OCI-M2 (cell line): ENCODE measurements at regions not wholly inside any gene's neighbourhood (a gene's known extent, or its start where the extent isn't known, plus 50 kb on each side); places are given as distances from the start of the nearest gene placed in this dataset.

Experiments used
- DNase-seq: peaks from one replicate; lab custom pipeline; 2025; ENCODE audit not compliant: unreplicated experiment; lab: John Stamatoyannopoulos, UW

- DNase-seq = no peak
Measured at GRCh38 chr13:107139006-107139405, 571.1 kb upstream of the ARGLU1 start.

- no peak for DNase-seq
Measured at GRCh38 chr13:107138486-107138885, 570.5 kb upstream of the ARGLU1 start.

DNA sequence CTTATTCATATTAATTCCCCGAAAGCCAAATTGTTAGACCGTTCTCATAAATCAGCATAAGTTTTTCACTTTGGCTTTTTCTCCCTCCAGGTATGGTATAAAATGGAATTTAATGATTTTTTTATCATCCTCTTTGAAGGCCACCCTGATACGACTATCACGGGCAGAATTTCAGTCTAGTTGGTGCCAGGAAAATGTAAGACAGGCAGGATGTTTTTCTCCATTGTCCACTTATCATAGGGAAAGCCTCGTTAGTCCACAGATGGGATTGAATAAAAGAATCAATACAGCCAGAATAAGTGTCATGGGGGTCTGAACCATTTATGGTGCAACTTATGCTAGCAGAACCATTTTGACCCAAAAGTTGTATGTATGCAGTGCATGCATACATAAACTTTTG lies 566.0 kb upstream of the ARGLU1 start:
- no peak for DNase-seq

DNA sequence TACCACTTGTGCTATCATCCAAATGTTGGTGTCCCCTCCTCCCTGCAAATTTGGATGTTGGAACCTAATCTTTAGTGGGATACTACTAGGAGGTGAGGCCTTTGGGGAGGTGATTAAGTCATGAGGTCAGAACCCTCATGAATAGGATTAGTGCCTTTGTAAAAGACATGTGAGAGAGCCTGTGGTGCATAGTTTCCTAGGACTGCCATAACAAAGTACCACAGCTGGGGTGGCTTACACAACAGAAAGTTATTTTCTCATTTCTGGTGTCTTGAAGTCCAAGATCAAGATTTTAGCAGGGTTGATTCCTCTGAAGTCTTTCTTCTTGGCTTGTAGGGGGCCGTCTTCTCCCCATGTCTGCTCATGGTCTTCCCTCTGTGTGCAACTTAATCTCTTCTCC lies 562.6 kb upstream of the ARGLU1 start:
- DNase-seq = no peak

DNA sequence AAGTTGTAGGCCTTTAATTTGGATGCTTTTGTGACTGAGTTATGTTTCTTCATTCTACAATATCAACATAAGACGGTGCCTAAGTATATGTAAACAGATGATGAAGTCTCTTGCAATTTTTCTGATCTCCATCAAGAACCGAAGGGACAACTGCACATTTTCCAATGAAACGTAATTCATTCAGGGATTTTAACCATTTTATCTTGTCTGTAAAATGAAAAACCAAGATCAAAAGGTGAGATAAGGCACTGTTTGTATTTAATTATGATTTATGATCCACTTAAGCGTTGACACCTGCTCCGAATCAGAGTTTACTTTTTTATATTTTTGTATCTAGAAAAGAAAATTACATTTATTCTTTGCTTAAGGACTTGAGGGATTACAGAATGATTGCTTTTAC lies 556.8 kb upstream of the ARGLU1 start:
- no peak for DNase-seq

- no peak for DNase-seq
Measured at GRCh38 chr13:107124129-107124718, 556.3 kb upstream of the ARGLU1 start.

DNA sequence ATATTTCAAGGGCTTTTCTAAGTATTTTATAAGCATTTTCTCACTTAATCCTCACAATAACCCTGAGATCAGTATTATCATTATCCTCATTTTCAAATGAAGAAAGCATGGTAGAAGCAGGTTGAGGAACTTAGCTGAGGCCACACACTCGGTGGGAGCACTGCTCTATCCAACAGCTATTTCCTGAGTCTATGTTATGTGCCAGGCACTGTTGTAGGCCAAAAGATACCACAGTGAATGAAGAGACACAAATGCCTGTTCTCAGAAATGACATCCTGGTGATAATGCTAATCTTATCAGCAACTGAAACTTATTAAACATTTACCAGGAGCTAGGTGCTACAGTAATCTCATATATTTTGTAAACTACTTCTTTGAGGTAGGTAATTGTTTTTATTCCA lies 553.9 kb upstream of the ARGLU1 start:
- DNase-seq = no peak

- no peak for DNase-seq
Measured at GRCh38 chr13:107119989-107120881, 552.3 kb upstream of the ARGLU1 start.

- DNase-seq = no peak
Measured at GRCh38 chr13:107118506-107118905, 550.6 kb upstream of the ARGLU1 start.

GRCh38 chr13:107117327-107118012 lies 549.5 kb upstream of the ARGLU1 start:
- DNase-seq = no peak

GRCh38 chr13:107113387-107113786 lies 545.5 kb upstream of the ARGLU1 start:
- DNase-seq = no peak

DNA sequence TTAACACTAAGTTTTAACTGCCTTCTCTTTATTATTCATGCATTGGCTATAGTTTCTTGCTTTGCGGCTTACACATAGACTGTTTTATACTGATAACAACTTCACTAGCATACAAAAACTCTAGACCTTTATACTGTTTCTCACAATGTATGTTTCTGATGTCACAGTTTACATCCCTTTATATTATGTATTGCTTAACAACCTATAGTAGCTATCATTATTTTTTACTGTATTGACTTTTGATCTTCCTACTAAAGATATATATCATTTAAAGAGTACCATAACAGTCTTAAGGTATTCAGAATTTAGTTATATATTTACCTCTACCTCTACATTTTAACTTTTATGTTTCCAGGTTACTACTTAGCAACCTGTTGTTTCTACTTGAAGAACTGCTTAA lies 543.3 kb upstream of the ARGLU1 start:
- DNase-seq = no peak

DNA sequence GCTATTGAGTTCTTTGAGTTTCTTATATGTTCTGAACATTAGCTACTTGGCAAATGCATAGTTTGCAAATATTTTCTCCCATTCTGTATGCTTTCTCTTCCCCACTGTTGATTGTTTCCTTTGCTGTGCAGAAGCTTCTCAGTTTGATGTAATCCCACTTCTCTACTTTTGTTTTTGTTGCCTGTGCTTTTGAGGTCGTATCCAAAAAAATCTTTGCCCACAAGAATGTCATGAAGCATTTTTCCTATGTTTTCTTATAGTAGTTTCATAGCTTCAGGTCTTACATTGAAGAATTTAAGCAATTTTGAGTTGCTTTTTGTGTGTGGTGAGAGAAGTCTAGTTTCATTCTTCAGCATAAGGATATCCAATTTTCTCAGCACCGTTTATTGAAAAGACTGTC lies 536.7 kb upstream of the ARGLU1 start:
- no peak for DNase-seq

DNA sequence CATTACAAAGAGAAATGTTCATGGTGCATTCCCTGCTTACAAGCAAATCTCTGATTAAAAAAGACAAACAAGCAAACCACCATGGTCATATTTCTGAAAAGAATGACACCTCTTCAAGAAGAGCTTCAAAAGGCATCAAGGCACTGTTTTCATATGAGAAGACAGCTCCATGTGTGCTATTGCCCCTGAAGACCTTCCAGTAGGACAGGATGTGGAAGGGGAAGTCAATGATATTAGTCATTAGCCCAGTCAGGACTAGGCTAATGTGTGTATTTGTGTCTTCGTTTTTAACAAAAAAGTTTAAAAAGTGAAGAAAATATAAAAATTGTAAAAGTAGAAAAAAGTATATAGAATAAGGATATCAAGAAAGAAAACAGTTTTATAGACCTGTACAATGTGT lies 534.7 kb upstream of the ARGLU1 start:
- no peak for DNase-seq

DNA sequence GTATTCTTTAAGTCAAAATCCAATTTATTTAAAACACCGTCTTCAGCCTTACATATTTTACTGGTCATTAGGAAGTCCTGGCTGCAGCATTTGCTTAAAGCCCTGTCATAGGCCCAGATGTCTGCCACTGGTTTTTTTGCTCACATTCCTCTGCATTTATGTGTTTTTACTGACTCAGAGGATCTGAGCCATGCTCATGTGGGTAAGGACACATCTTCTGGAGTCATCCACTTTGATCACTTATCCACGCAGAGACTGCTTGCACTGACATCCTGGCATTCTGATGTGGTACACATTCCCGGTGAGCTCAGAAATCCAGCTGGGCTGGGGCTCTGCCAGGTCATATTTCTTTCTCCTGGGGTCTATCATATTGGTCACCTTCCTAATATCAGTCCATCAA lies 531.7 kb upstream of the ARGLU1 start:
- DNase-seq = no peak

DNA sequence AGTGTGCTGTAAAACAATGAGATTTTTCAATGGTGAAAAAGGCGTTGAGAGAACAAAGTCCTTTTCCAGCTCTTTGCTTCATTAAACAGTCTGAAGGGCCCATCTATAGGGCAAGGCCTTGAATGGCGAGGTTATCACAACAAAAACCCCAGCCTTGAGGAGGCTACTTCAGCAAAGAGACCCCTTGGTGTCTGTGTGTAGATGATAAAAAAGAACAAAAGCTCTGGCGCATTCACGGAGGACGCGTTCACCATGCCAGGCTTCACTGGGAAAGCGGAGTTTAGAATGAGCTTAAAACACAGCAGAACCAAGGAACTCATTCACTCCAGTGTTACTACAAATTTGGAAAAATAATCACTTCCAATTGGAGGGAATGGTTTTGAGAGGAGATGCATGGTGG lies 530.0 kb upstream of the ARGLU1 start:
- no peak for DNase-seq

- no peak for DNase-seq
Measured at GRCh38 chr13:107095876-107096275, 527.9 kb upstream of the ARGLU1 start.

DNA sequence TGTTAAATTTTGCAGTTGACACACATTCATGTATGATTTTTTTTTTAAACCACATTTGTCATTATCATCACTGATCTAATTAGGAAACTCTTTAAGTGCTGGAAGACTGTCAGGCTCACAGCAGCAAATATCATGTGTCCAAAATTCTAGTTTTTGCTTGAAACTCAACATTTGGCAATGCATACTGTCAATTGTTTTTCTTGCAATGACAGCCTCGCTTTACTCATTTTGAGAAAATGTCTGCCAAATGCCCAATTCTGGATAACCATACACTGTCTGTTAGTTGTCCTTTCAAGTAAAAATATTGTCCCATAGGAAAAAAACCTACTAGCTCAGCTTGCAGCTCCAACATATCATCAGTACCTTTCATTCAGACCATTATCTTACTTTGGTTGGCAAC lies 523.9 kb upstream of the ARGLU1 start:
- no peak for DNase-seq

- DNase-seq = no peak
Measured at GRCh38 chr13:107091428-107091827, 523.5 kb upstream of the ARGLU1 start.

DNA sequence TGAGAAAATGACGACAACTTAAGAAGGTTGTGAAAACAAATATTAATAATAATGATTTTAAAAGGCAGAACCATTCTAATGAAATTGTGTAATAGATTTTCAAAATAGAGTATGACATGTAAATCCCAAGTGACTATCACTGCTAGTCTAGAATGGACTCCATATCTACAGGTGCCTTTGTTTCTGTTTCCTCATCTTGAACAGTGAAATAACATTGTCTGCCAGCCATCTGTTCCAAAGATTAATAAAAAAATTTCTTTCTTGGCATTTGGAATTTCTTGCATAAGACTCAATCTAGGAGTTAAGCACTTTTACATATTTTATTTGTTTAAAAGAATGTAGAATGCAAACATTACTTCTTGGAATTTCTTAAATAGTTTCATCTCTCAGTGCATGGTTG lies 520.1 kb upstream of the ARGLU1 start:
- no peak for DNase-seq

- no peak for DNase-seq
Measured at GRCh38 chr13:107079423-107080049, 511.6 kb upstream of the ARGLU1 start.
